Caco-2 (cell line): ENCODE measurements at regions not wholly inside any gene's neighbourhood (a gene's known extent, or its start where the extent isn't known, plus 50 kb on each side); places are given as distances from the start of the nearest gene placed in this dataset.
A peak's percentile ranks its signal among the peaks of the same experiment; 100 is the strongest.

Experiments
- BruUV-seq: library from RNA; stranded (reverse); fragments of 400-500 nt; replicated peaks from 2 replicates; lab custom pipeline; 2021; lab: Mats Ljungman, UMichigan
- CTCF ChIA-PET: fragments of 300-600 bp; sonication (Branson Sonifier 250); formaldehyde crosslinking; loops from one replicate; lab custom pipeline; 2022; ENCODE audit warnings: antibody characterized with exemption; lab: Charles Lee
- POLR2A ChIA-PET: fragments of 300-600 bp; sonication (Branson Sonifier 250); formaldehyde crosslinking; loops from one replicate; lab custom pipeline; 2022; ENCODE audit warnings: antibody characterized with exemption; lab: Charles Lee
- DNase-seq, 2 experiments: peaks; one replicate each; pipeline versions ENCODE4 v3.0.0 to v3.0.0-alpha.2; 2020 to 2022
- H3K27me3 ChIP-seq: replicated peaks from 2 replicates; pipeline ENCODE4 v1.6.0; 2011; ENCODE audit warnings: low read length; ENCODE audit not compliant: control insufficient read depth, insufficient read depth
- H3K36me3 ChIP-seq: 2 replicates; pipeline ENCODE4 v1.5.1; 2011; ENCODE audit warnings: low read length; ENCODE audit not compliant: control insufficient read depth, insufficient read depth
- H3K4me1 ChIP-seq: fragments of 250-450 bp; sonication (Bioruptor Pico); 2 replicates; pipeline ENCODE4 v1.5.1; 2020; ENCODE audit warnings: mild to moderate bottlenecking
- H3K4me3 ChIP-seq: 2 replicates; pipeline ENCODE4 v1.5.1; 2011; ENCODE audit warnings: low read depth, mild to moderate bottlenecking, control low read depth, low read length
- H3K9me3 ChIP-seq: fragments of 250-450 bp; sonication (Bioruptor Pico); 2 replicates; pipeline ENCODE4 v1.5.1; 2020; ENCODE audit warnings: mild to moderate bottlenecking, moderate library complexity
- H3K27ac Mint-ChIP-seq: one replicate; pipeline ENCODE4 v1.8.0; 2022; ENCODE audit warnings: mixed read lengths; ENCODE audit not compliant: unreplicated experiment
- H3K27me3 Mint-ChIP-seq: one replicate; pipeline ENCODE4 v1.8.0; 2022; ENCODE audit warnings: mixed read lengths; ENCODE audit not compliant: insufficient read depth, unreplicated experiment
- H3K36me3 Mint-ChIP-seq: one replicate; pipeline ENCODE4 v1.8.0; 2022; ENCODE audit warnings: mild to moderate bottlenecking, mixed read lengths; ENCODE audit not compliant: insufficient read depth, unreplicated experiment
- H3K4me1 Mint-ChIP-seq: one replicate; pipeline ENCODE4 v1.8.0; 2022; ENCODE audit warnings: low read depth, mixed read lengths; ENCODE audit not compliant: unreplicated experiment
- H3K4me3 Mint-ChIP-seq: one replicate; pipeline ENCODE4 v1.8.0; 2022; ENCODE audit warnings: mild to moderate bottlenecking, moderate library complexity, mixed read lengths; ENCODE audit not compliant: unreplicated experiment
- H3K9me3 Mint-ChIP-seq: one replicate; pipeline ENCODE4 v1.8.0; 2022; ENCODE audit warnings: mixed read lengths; ENCODE audit not compliant: unreplicated experiment
- CTCF ChIP-seq, 2 experiments: fragments of 200-600 bp in 1 of 2; IDR thresholded peaks; 1 replicate in 1 of 2; 2 replicates in 1 of 2; pipeline versions ENCODE4 v1.5.1 to v1.8.0; 2011 to 2022; ENCODE audit warnings: antibody characterized with exemption in 1 of 2, control low read depth in 1 of 2, inconsistent platforms in 1 of 2, low read depth in 1 of 2, low read length in 1 of 2, mild to moderate bottlenecking in 1 of 2, moderate library complexity in 1 of 2; ENCODE audit not compliant: insufficient read depth in 1 of 2, severe bottlenecking in 1 of 2, unreplicated experiment in 1 of 2
- intact Hi-C: fragments of 100-400 bp; cut with micrococcal nuclease; formaldehyde crosslinking; loops from one replicate; pipeline ENCODE4 v1.10.0; 2022; ENCODE audit not compliant: unreplicated experiment

- Mint-ChIP-seq H3K36me3 (no peaks in the 10 kb centered on the region), H3K4me3 (no peak overlapping the region), H3K27me3 (no peaks in the 10 kb centered on the region), H3K27ac (no peak overlapping the region), H3K4me1 (no peaks in the 10 kb centered on the region), H3K9me3 (no peaks in the 10 kb centered on the region)
- Histone ChIP-seq H3K9me3 (no peaks in the 10 kb centered on the region), H3K4me3 (no peak overlapping the region), H3K27me3 (no peaks in the 10 kb centered on the region), H3K36me3 (no peaks in the 10 kb centered on the region), H3K4me1 (no peaks in the 10 kb centered on the region)
- intact Hi-C loops: loop anchor here (1.0 kb wide), 2 partner anchors 141 to 175 kb away; no protein-coding TSS in a partner anchor
- no TSS peak for BruUV-seq
- CTCF ChIA-PET: interaction anchor here (1.5 kb wide), 1 partner anchor 176 kb away, joined by 25 read pairs; no protein-coding TSS in a partner anchor
- POLR2A ChIA-PET: no interaction called here
- TF ChIP-seq CTCF (IDR thresholded peaks at IDR 0.05; ENCODE audit: insufficient read depth in 1 of 2, low read depth in 1 of 2, low read length in 1 of 2, severe bottlenecking in 1 of 2, unreplicated experiment in 1 of 2): peak; percentile 41 to 63
- DNase-seq: peak; percentile 44 to 50
Measured at GRCh38 chrX:76279007-76279406, 106.1 kb downstream of the PBDC1 start.
